CD4-positive, alpha-beta T cell treated with Interleukin-21 for 1 hour (primary cell): ENCODE measurements at regions not wholly inside any gene's neighbourhood (a gene's known extent, or its start where the extent isn't known, plus 50 kb on each side); places are given as distances from the start of the nearest gene placed in this dataset.
"Not testable (repeated sequence)": the region's sequence is repeated elsewhere in the genome, so short reads cannot be mapped to it uniquely, and the experiment has no call there.

Source experiments
- DNase-seq: peaks from one replicate; pipeline ENCODE4 v3.0.0-alpha.2; 2020

- DNase-seq = no peak
Observed at GRCh38 chr10:4429571-4429970, 396.4 kb upstream of the AKR1E2 start.

GRCh38 chr10:4427532-4427931 lies 398.5 kb upstream of the AKR1E2 start:
- no peak for DNase-seq

- DNase-seq = no peak
Observed at GRCh38 chr10:4426866-4427265, 399.1 kb upstream of the AKR1E2 start.

- no peak for DNase-seq
Observed at GRCh38 chr10:4409319-4409718, 416.7 kb upstream of the AKR1E2 start.

GRCh38 chr10:4407783-4408182 lies 418.2 kb upstream of the AKR1E2 start:
- no peak for DNase-seq

GRCh38 chr10:4405828-4406227 lies 420.2 kb upstream of the AKR1E2 start:
- DNase-seq = no peak

GRCh38 chr10:4403638-4404252 lies 422.3 kb upstream of the AKR1E2 start:
- no peak for DNase-seq

GRCh38 chr10:4401080-4401479 lies 424.9 kb upstream of the AKR1E2 start:
- not testable (repeated sequence) for DNase-seq

GRCh38 chr10:4399556-4399955 lies 426.5 kb upstream of the AKR1E2 start:
- no peak for DNase-seq

- no peak for DNase-seq
Observed at GRCh38 chr10:4398602-4399001, 427.4 kb upstream of the AKR1E2 start.

- no peak for DNase-seq
Observed at GRCh38 chr10:4397337-4397736, 428.7 kb upstream of the AKR1E2 start.

GRCh38 chr10:4396401-4397283 lies 429.4 kb upstream of the AKR1E2 start:
- no peak for DNase-seq

GRCh38 chr10:4395731-4396130 lies 430.3 kb upstream of the AKR1E2 start:
- no peak for DNase-seq

GRCh38 chr10:4394455-4394854 lies 431.6 kb upstream of the AKR1E2 start:
- DNase-seq = not testable (repeated sequence)

GRCh38 chr10:4391683-4392082 lies 434.3 kb upstream of the AKR1E2 start:
- DNase-seq = no peak

- no peak for DNase-seq
Observed at GRCh38 chr10:4390219-4390618, 435.8 kb upstream of the AKR1E2 start.

GRCh38 chr10:4385231-4385870 lies 440.7 kb upstream of the AKR1E2 start:
- DNase-seq = no peak

GRCh38 chr10:4384245-4384644 lies 441.8 kb upstream of the AKR1E2 start:
- DNase-seq = no peak

GRCh38 chr10:4383651-4384098 lies 442.3 kb upstream of the AKR1E2 start:
- no peak for DNase-seq

GRCh38 chr10:4382811-4383210 lies 443.2 kb upstream of the AKR1E2 start:
- no peak for DNase-seq

- no peak for DNase-seq
Observed at GRCh38 chr10:4373612-4374011, 452.4 kb upstream of the AKR1E2 start.

GRCh38 chr10:4373098-4373497 lies 452.9 kb upstream of the AKR1E2 start:
- no peak for DNase-seq

GRCh38 chr10:4372601-4373000 lies 453.4 kb upstream of the AKR1E2 start:
- DNase-seq = no peak
